Right lobe of liver (tissue), 6 donors: ENCODE measurements at regions not wholly inside any gene's neighbourhood (a gene's known extent, or its start where the extent isn't known, plus 50 kb on each side); places are given as distances from the start of the nearest gene placed in this dataset.

Experiments used
- ATAC-seq, 4 donors: fragments of 200-7000 bp; cut with Tn5 transposase; one replicate each; pipeline ENCODE4 v1.9.1; 2020; ENCODE audit warnings: mild to moderate bottlenecking in 4 of 4, moderate library complexity in 4 of 4
- DNase-seq, 3 donors: peaks; one replicate each; pipeline ENCODE4 v3.0.0-alpha.2; 2020
- H3K27ac ChIP-seq, 3 donors: fragments of 200-600 bp; one replicate each; pipeline ENCODE4 v1.8.0; 2022
- H3K27me3 ChIP-seq, 2 donors: fragments of 200-600 bp; one replicate each; pipeline ENCODE4 v1.8.0; 2022
- H3K36me3 ChIP-seq, 4 donors: fragments of 200-600 bp; sonication (generic) in 1 of 4; one replicate each; pipeline versions ENCODE4 v1.5.1 to v1.8.0; 2017 to 2022; ENCODE audit warnings: control low read depth in 1 of 4
- H3K4me1 ChIP-seq, 4 donors: fragments of 200-600 bp; sonication (generic) in 1 of 4; one replicate each; pipeline versions ENCODE4 v1.5.1 to v1.8.0; 2017 to 2022; ENCODE audit warnings: control low read depth in 1 of 4
- H3K4me3 ChIP-seq, 3 donors: fragments of 200-600 bp; one replicate each; pipeline ENCODE4 v1.8.0; 2022
- H3K9me3 ChIP-seq, 4 donors: fragments of 200-600 bp; sonication (generic) in 1 of 4; one replicate each; pipeline versions ENCODE4 v1.5.1 to v1.8.0; 2017 to 2022; ENCODE audit warnings: control low read depth in 1 of 4
- CTCF ChIP-seq, 4 donors: fragments of 200-600 bp in 3 of 4; fragments of 450-650 bp in 1 of 4; IDR thresholded peaks; one replicate each; pipeline versions ENCODE4 v1.5.1 to v1.8.0; 2016 to 2022; ENCODE audit warnings: antibody characterized with exemption in 4 of 4, mild to moderate bottlenecking in 2 of 4
- POLR2A ChIP-seq: fragments of 450-650 bp; IDR thresholded peaks from one replicate; pipeline ENCODE4 v1.6.1; 2017; ENCODE audit warnings: antibody characterized with exemption, mild to moderate bottlenecking
- WGBS: methylation state at CpG from one replicate; pipeline ENCODE4 v1.1.6; 2018; ENCODE audit warnings: low coverage, low lambda C conversion rate; ENCODE audit not compliant: insufficient coverage; ENCODE audit errors: missing lambda C conversion rate; 5-methylcytosine and 5-hydroxymethylcytosine counted together
- intact Hi-C, 2 donors: fragments of 100-400 bp; cut with DNase I; formaldehyde crosslinking; loops; one replicate each; pipeline versions ENCODE4 v1.11.2 to v1.14.1; 2022
- donor health status: DM: no; HTN: yes; CAD: no.
- donor health status: DM: no; HTN: no; CAD: no.
- donor health status: DM: no; HTN: no; CAD: no.
- donor health status: DM: no; HTN: yes; CAD: no.
- donor health status: DM: no; HTN: yes; CAD: no.

GRCh38 chr12:85610194-85610593 is 226.0 kb downstream of the RASSF9 start:
- no peak overlapping the region for H3K27ac ChIP-seq
- intact Hi-C loops, result no loop called here
- ATAC-seq, result no peak
- H3K4me3 ChIP-seq, result no peak overlapping the region
- no peaks in the 10 kb centered on the region for H3K9me3 ChIP-seq
- H3K4me1 ChIP-seq, result no peaks in the 10 kb centered on the region
- TF ChIP-seq CTCF (IDR thresholded peaks at IDR 0.05) (no peak), POLR2A (no peak)
- H3K27me3 ChIP-seq, result no peaks in the 10 kb centered on the region
- DNase-seq, result no peak
- WGBS, result 78% methylated on average over 4 of the region's 4 CpGs
- H3K36me3 ChIP-seq, result no peaks in the 10 kb centered on the region

GRCh38 chr12:85616201-85616600 is 220.0 kb downstream of the RASSF9 start:
- DNase-seq, result no peak
- ATAC-seq, result no peak
- H3K36me3 ChIP-seq, result no peaks in the 10 kb centered on the region
- no peak overlapping the region for H3K4me3 ChIP-seq
- H3K27me3 ChIP-seq, result no peaks in the 10 kb centered on the region
- intact Hi-C loops, result no loop called here
- no peak for TF ChIP-seq CTCF (IDR thresholded peaks at IDR 0.05)
- no peak for TF ChIP-seq POLR2A
- no peaks in the 10 kb centered on the region for H3K4me1 ChIP-seq
- no peak overlapping the region for H3K27ac ChIP-seq
- 60% methylated on average over 2 of the region's 2 CpGs for WGBS
- no peaks in the 10 kb centered on the region for H3K9me3 ChIP-seq

- WGBS, result 41% methylated on average over 3 of the region's 3 CpGs
- TF ChIP-seq CTCF (IDR thresholded peaks at IDR 0.05), result no peak
- no peak for TF ChIP-seq POLR2A
- no peaks in the 10 kb centered on the region for H3K4me1 ChIP-seq
- H3K9me3 ChIP-seq, result no peaks in the 10 kb centered on the region
- H3K27ac ChIP-seq, result no peak overlapping the region
- no peaks in the 10 kb centered on the region for H3K36me3 ChIP-seq
- no peak for ATAC-seq
- intact Hi-C loops, result no loop called here
- no peak for DNase-seq
- no peaks in the 10 kb centered on the region for H3K27me3 ChIP-seq
- no peak overlapping the region for H3K4me3 ChIP-seq
Observed at GRCh38 chr12:85617307-85618091, 218.7 kb downstream of the RASSF9 start.

- H3K4me1 ChIP-seq, result no peaks in the 10 kb centered on the region
- no peaks in the 10 kb centered on the region for H3K27me3 ChIP-seq
- no peak overlapping the region for H3K4me3 ChIP-seq
- TF ChIP-seq CTCF (IDR thresholded peaks at IDR 0.05) (no peak), POLR2A (no peak)
- ATAC-seq (no peak), DNase-seq (no peak)
- no peaks in the 10 kb centered on the region for H3K9me3 ChIP-seq
- 70% methylated on average over 2 of the region's 2 CpGs for whole genome bisulfite sequencing
- intact Hi-C loops, result no loop called here
- no peak overlapping the region for H3K27ac ChIP-seq
- H3K36me3 ChIP-seq, result no peaks in the 10 kb centered on the region
Observed at GRCh38 chr12:85621041-85621440, 215.2 kb downstream of the RASSF9 start.
